ENCODE measurements at regions not wholly inside any gene's neighbourhood (a gene's known extent, or its start where the extent isn't known, plus 50 kb on each side); places are given as distances from the start of the nearest gene placed in this dataset.
"Not testable (repeated sequence)": the region's sequence is repeated elsewhere in the genome, so short reads cannot be mapped to it uniquely, and the experiment has no call there.

GRCh38 chr5:162275387-162275786, 207.8 kb downstream of the GABRG2 start:
- H3K79me2 ChIP-seq (replicated peaks; ENCODE audit: insufficient read depth); H3K27me3 Mint-ChIP-seq (ENCODE audit: insufficient read depth, low read depth, poor library complexity); H3K27me3 ChIP-seq (ENCODE audit: insufficient read depth); H3K36me3 ChIP-seq (ENCODE audit: insufficient read depth); H2AFZ ChIP-seq; H3K4me3 ChIP-seq; ATAC-seq; H4K20me1 ChIP-seq (replicated peaks; ENCODE audit: insufficient read depth); DNase-seq (ENCODE audit: low spot score); H3K4me3 Mint-ChIP-seq; H3K27ac Mint-ChIP-seq; H3K9me2 ChIP-seq (ENCODE audit: insufficient read depth); H3F3A ChIP-seq (replicated peaks; ENCODE audit: low read depth): not testable (repeated sequence)
- Mint-ChIP-seq H3K4me1 (peaks cover 36% of the 10 kb centered on the region), H3K9me3 (peaks cover 19% of the 10 kb centered on the region), H3K36me3 (ENCODE audit: low read depth) (peaks cover 16% of the 10 kb centered on the region; the same call in 2 of the 3 replicates)
- Histone ChIP-seq H3K4me1 (ENCODE audit: insufficient read depth) (peaks cover 31% of the 10 kb centered on the region), H3K27ac (ENCODE audit: low read depth) (0 out of 2 replicates have a peak overlapping the region, but pooled peaks have one; percentile 8), H3K4me2 (peak overlapping the region; percentile 12)

- no peaks in the 10 kb centered on the region for H3K36me3 ChIP-seq (ENCODE audit: insufficient read depth)
- Mint-ChIP-seq H3K9me3 (peaks cover 23% of the 10 kb centered on the region), H3K4me3 (no peak overlapping the region), H3K4me1 (peaks cover 16% of the 10 kb centered on the region), H3K27me3 (ENCODE audit: insufficient read depth, low read depth, poor library complexity) (peaks cover 3% of the 10 kb centered on the region), H3K36me3 (ENCODE audit: low read depth) (peaks cover 10% of the 10 kb centered on the region; the same call in 2 of the 3 replicates), H3K27ac (no peak overlapping the region)
- H3F3A ChIP-seq (replicated peaks; ENCODE audit: low read depth): no peaks in the 10 kb centered on the region
- H3K9me2 ChIP-seq (ENCODE audit: insufficient read depth): 0 out of 2 replicates have a peak, but pooled peaks cover 4% of the 10 kb centered on the region
- no peak for DNase-seq (ENCODE audit: low spot score)
- H3K79me2 ChIP-seq (replicated peaks; ENCODE audit: insufficient read depth): no peaks in the 10 kb centered on the region
- TF ChIP-seq CREB1 (CRISPR knock-in tag; IDR thresholded peaks at IDR 0.05; ENCODE audit: low read depth) (no peak), ETS1 (IDR thresholded peaks at IDR 0.05) (no peak), POLR2AphosphoS5 (IDR thresholded peaks at IDR 0.05; ENCODE audit: low read depth) (no peak), EZH2 (IDR thresholded peaks at IDR 0.05; ENCODE audit: low read depth, unreplicated experiment) (no peak)
- peaks cover 10% of the 10 kb centered on the region for H3K4me1 ChIP-seq (ENCODE audit: insufficient read depth)
- H3K4me2 ChIP-seq: no peak overlapping the region
- no peak overlapping the region for H3K4me3 ChIP-seq
- no peaks in the 10 kb centered on the region for H4K20me1 ChIP-seq (replicated peaks; ENCODE audit: insufficient read depth)
- H2AFZ ChIP-seq: no peak overlapping the region
- H3K27me3 ChIP-seq (ENCODE audit: insufficient read depth): no peaks in the 10 kb centered on the region
- ATAC-seq: no peak
- no peak overlapping the region for H3K27ac ChIP-seq (ENCODE audit: low read depth)
Measured at GRCh38 chr5:162282191-162282590, 214.6 kb downstream of the GABRG2 start.

GRCh38 chr5:162283609-162284008, 216.0 kb downstream of the GABRG2 start:
- no peak for DNase-seq (ENCODE audit: low spot score)
- no peak overlapping the region for H3K27ac Mint-ChIP-seq
- no peaks in the 10 kb centered on the region for H3K79me2 ChIP-seq (replicated peaks; ENCODE audit: insufficient read depth)
- H3K9me2 ChIP-seq (ENCODE audit: insufficient read depth): 0 out of 2 replicates have a peak, but pooled peaks cover 4% of the 10 kb centered on the region
- TF ChIP-seq CTCF (conservative IDR thresholded peaks at IDR 0.05; ENCODE audit: low read depth in 2 of 2) (no peak), EZH2 (IDR thresholded peaks at IDR 0.05; ENCODE audit: low read depth, unreplicated experiment) (no peak), ZNF114 (CRISPR knock-in tag; IDR thresholded peaks at IDR 0.05) (no peak), ZNF331 (CRISPR knock-in tag; IDR thresholded peaks at IDR 0.05; ENCODE audit: low read depth) (no peak), POLR2AphosphoS5 (IDR thresholded peaks at IDR 0.05; ENCODE audit: low read depth) (no peak)
- H3F3A ChIP-seq (replicated peaks; ENCODE audit: low read depth): no peaks in the 10 kb centered on the region
- no peaks in the 10 kb centered on the region for H3K36me3 ChIP-seq (ENCODE audit: insufficient read depth)
- H3K4me2 ChIP-seq: no peak overlapping the region
- no peak for ATAC-seq
- peaks cover 6% of the 10 kb centered on the region; the same call in 2 of the 3 replicates for H3K36me3 Mint-ChIP-seq (ENCODE audit: low read depth)
- peaks cover 19% of the 10 kb centered on the region for H3K9me3 Mint-ChIP-seq
- peaks cover 3% of the 10 kb centered on the region for H3K27me3 Mint-ChIP-seq (ENCODE audit: insufficient read depth, low read depth, poor library complexity)
- no peaks in the 10 kb centered on the region for H4K20me1 ChIP-seq (replicated peaks; ENCODE audit: insufficient read depth)
- H2AFZ ChIP-seq: no peak overlapping the region
- H3K4me1 ChIP-seq (ENCODE audit: insufficient read depth): peaks cover 12% of the 10 kb centered on the region
- H3K4me3 ChIP-seq: no peak overlapping the region
- H3K4me3 Mint-ChIP-seq: no peak overlapping the region
- peaks cover 18% of the 10 kb centered on the region for H3K4me1 Mint-ChIP-seq
- H3K27me3 ChIP-seq (ENCODE audit: insufficient read depth): no peaks in the 10 kb centered on the region
- no peak overlapping the region for H3K27ac ChIP-seq (ENCODE audit: low read depth)

All from GM23338 (cell line).